Upper lobe of left lung (tissue), 4 donors: ENCODE measurements at regions not wholly inside any gene's neighbourhood (a gene's known extent, or its start where the extent isn't known, plus 50 kb on each side); places are given as distances from the start of the nearest gene placed in this dataset.

Source experiments
- EP300 ChIP-seq, 4 donors: sonication (generic); formaldehyde crosslinking; IDR thresholded peaks; one replicate each; pipeline ENCODE4 v1.5.1; 2017; ENCODE audit warnings: antibody characterized with exemption in 4 of 4, control low read depth in 2 of 4
- POLR2A ChIP-seq, 4 donors: fragments of 450-650 bp; IDR thresholded peaks; one replicate each; pipeline ENCODE4 v1.5.1; 2016 to 2017; ENCODE audit warnings: antibody characterized with exemption in 4 of 4, mild to moderate bottlenecking in 2 of 4
- POLR2AphosphoS5 ChIP-seq, 2 donors: sonication (generic); formaldehyde crosslinking; IDR thresholded peaks; one replicate each; pipeline ENCODE4 v1.5.1; 2017; ENCODE audit warnings: antibody characterized with exemption in 2 of 2
- TF ChIP-seq, protein P1 (sequence below), 6 experiments: fragments of 450-650 bp in 4 of 6; fragments of 200-600 bp in 2 of 6; sonication (generic) in 2 of 6; IDR thresholded peaks; one replicate each; pipeline ENCODE4 v1.5.1; 2016 to 2019; ENCODE audit warnings: antibody characterized with exemption in 6 of 6

DNA sequence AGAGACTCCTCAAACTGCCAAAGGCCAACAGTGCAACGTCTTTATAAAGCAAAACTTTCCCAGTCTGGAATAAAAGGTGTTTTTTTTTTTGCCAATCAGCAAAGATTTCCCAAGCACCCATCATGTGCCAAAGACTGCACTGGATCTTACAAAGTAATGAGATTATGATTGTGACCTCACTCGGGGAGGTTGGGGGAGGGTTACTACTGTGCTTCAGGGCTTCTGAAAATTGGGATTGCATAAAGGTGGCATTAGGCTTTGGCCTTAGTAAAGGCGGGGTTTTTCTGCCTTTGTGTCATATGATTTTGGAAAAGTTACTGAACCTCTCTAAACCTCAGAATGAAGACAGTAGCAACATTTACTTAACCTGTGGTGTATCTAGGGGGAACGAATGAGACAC lies 233.8 kb downstream of the DACT1 start:
- TF ChIP-seq, protein P1, sequence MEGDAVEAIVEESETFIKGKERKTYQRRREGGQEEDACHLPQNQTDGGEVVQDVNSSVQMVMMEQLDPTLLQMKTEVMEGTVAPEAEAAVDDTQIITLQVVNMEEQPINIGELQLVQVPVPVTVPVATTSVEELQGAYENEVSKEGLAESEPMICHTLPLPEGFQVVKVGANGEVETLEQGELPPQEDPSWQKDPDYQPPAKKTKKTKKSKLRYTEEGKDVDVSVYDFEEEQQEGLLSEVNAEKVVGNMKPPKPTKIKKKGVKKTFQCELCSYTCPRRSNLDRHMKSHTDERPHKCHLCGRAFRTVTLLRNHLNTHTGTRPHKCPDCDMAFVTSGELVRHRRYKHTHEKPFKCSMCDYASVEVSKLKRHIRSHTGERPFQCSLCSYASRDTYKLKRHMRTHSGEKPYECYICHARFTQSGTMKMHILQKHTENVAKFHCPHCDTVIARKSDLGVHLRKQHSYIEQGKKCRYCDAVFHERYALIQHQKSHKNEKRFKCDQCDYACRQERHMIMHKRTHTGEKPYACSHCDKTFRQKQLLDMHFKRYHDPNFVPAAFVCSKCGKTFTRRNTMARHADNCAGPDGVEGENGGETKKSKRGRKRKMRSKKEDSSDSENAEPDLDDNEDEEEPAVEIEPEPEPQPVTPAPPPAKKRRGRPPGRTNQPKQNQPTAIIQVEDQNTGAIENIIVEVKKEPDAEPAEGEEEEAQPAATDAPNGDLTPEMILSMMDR (IDR thresholded peaks at IDR 0.05), result no peak
- no peak for TF ChIP-seq POLR2A (IDR thresholded peaks at IDR 0.05)
- TF ChIP-seq POLR2AphosphoS5 (IDR thresholded peaks at IDR 0.05), result no peak
- no peak for TF ChIP-seq EP300 (IDR thresholded peaks at IDR 0.05)
